HepG2 (cell line): ENCODE measurements at regions not wholly inside any gene's neighbourhood (a gene's known extent, or its start where the extent isn't known, plus 50 kb on each side); places are given as distances from the start of the nearest gene placed in this dataset.

Experiments used
- ATAC-seq: fragments of 200-7000 bp; cut with Tn5 transposase; 3 replicates; pipeline ENCODE4 v1.9.1; 2020; ENCODE audit warnings: mild to moderate bottlenecking, moderate library complexity
- BruUV-seq: library from RNA; stranded (reverse); fragments of 400-500 nt; replicated peaks from 2 replicates; lab custom pipeline; 2021; lab: Mats Ljungman, UMichigan
- CTCF ChIA-PET: fragments of 300-600 bp; formaldehyde crosslinking; extraction: SDS; loops from one replicate; lab custom pipeline; 2021; ENCODE audit warnings: low total read pairs, inconsistent platforms, low intra/inter-chr PET ratio; lab: Yijun Ruan, JAX
- POLR2A ChIA-PET: fragments of 350-600 bp; sonication (Branson Sonifier 250); formaldehyde crosslinking; loops from one replicate; lab custom pipeline; 2020; ENCODE audit warnings: antibody characterized with exemption, inconsistent platforms; lab: Yijun Ruan, JAX
- DNase-seq: peaks from one replicate; pipeline ENCODE4 v3.0.0-alpha.2; 2015; ENCODE audit warnings: low spot score
- FAIRE-seq: peaks from 3 replicates; lab custom pipeline; 2011; peaks lifted over from hg19 to GRCh38; lab: Jason Lieb, UNC
- H2AFZ ChIP-seq: one replicate; pipeline ENCODE4 v1.6.1; 2011; ENCODE audit warnings: low read length, inconsistent platforms
- H3K27ac ChIP-seq: fragments of 300-600 bp; 3 replicates; pipeline ENCODE4 v1.8.0; 2011; ENCODE audit warnings: mixed run types, mild to moderate bottlenecking, mixed read lengths, low read length, inconsistent platforms; ENCODE audit not compliant: insufficient read depth; ENCODE audit errors: extremely low read length
- H3K27me3 ChIP-seq, 2 experiments: fragments of 200-600 bp in 1 of 2; 2 replicates in 1 of 2; 3 replicates in 1 of 2; pipeline versions ENCODE4 v1.6.0 to v1.8.0; 2011; ENCODE audit warnings: low read length in 2 of 2, mild to moderate bottlenecking in 2 of 2, moderate library complexity in 2 of 2, inconsistent platforms in 1 of 2; ENCODE audit not compliant: insufficient read depth in 2 of 2, control insufficient read depth in 1 of 2
- H3K36me3 ChIP-seq, 2 experiments: fragments of 200-600 bp in 1 of 2; replicated peaks in 1 of 2; 2 replicates in 1 of 2; 3 replicates in 1 of 2; pipeline versions ENCODE4 v1.5.1 to v1.8.0; 2011; ENCODE audit warnings: low read length in 2 of 2, inconsistent platforms in 1 of 2; ENCODE audit not compliant: insufficient read depth in 2 of 2, control insufficient read depth in 1 of 2
- H3K4me1 ChIP-seq: 2 replicates; pipeline ENCODE4 v1.5.1; 2012; ENCODE audit warnings: low read length, inconsistent platforms; ENCODE audit not compliant: insufficient read depth
- H3K4me2 ChIP-seq: 2 replicates; pipeline ENCODE4 v1.6.0; 2011; ENCODE audit warnings: low read depth, low read length, inconsistent platforms
- H3K4me3 ChIP-seq, 3 experiments: fragments of 200-600 bp in 1 of 3; sonication (generic), shearing (Covaris generic) in 1 of 3; replicated peaks in 1 of 3; 2 replicates each; pipeline ENCODE4 v1.5.1; 2011 to 2016; ENCODE audit warnings: low read length in 3 of 3, inconsistent platforms in 2 of 3, low read depth in 2 of 3, mild to moderate bottlenecking in 2 of 3, control low read depth in 1 of 3, mixed read lengths in 1 of 3; ENCODE audit not compliant: insufficient read depth in 1 of 3
- H3K79me2 ChIP-seq: one replicate; pipeline ENCODE4 v1.6.1; 2011; ENCODE audit warnings: low read length, inconsistent platforms; ENCODE audit not compliant: insufficient read depth
- H3K9ac ChIP-seq: 2 replicates; pipeline ENCODE4 v1.6.0; 2011; ENCODE audit warnings: mild to moderate bottlenecking, low read depth, low read length, inconsistent platforms; ENCODE audit not compliant: insufficient read depth
- H3K9me3 ChIP-seq: 2 replicates; pipeline ENCODE4 v1.5.1; 2012; ENCODE audit warnings: mild to moderate bottlenecking, low read length
- H4K20me1 ChIP-seq: 2 replicates; pipeline ENCODE4 v1.6.0; 2011; ENCODE audit warnings: inconsistent platforms, mild to moderate bottlenecking, low read length, moderate library complexity; ENCODE audit not compliant: insufficient read depth
- MNT ChIP-seq: fragments of 450-650 bp; IDR thresholded peaks from 2 replicates; pipeline ENCODE4 v1.6.1; 2016
- ZNF232 ChIP-seq: sonication (generic); formaldehyde crosslinking; IDR thresholded peaks from 2 replicates; pipeline ENCODE4 v1.4.0; 2020; ENCODE audit warnings: missing genetic modification reagents, borderline replicate concordance
- ZNF788 ChIP-seq: sonication (generic); formaldehyde crosslinking; IDR thresholded peaks from 2 replicates; pipeline ENCODE4 v1.5.0; 2020; ENCODE audit warnings: mild to moderate bottlenecking, missing genetic modification reagents, borderline replicate concordance
- ZSCAN30 ChIP-seq: sonication (generic); formaldehyde crosslinking; IDR thresholded peaks from 2 replicates; pipeline ENCODE4 v1.5.0; 2020; ENCODE audit warnings: mild to moderate bottlenecking, missing genetic modification reagents
- WGBS: methylation state at CpG from one replicate; pipeline ENCODE4 v1.1.6; 2017; ENCODE audit warnings: low lambda C conversion rate; 5-methylcytosine and 5-hydroxymethylcytosine counted together
- in situ Hi-C: cut with HindIII; loops from 2 replicates; pipeline ENCODE4 v1.10.0; 2017; ENCODE audit warnings: low pct_unique_long_range_greater_than_20kb; ENCODE audit not compliant: extremely low pct_ligation_motif_present
- intact Hi-C: fragments of 100-400 bp; cut with micrococcal nuclease; formaldehyde crosslinking; loops from one replicate; pipeline ENCODE4 v1.10.0; 2022; ENCODE audit not compliant: unreplicated experiment

DNA sequence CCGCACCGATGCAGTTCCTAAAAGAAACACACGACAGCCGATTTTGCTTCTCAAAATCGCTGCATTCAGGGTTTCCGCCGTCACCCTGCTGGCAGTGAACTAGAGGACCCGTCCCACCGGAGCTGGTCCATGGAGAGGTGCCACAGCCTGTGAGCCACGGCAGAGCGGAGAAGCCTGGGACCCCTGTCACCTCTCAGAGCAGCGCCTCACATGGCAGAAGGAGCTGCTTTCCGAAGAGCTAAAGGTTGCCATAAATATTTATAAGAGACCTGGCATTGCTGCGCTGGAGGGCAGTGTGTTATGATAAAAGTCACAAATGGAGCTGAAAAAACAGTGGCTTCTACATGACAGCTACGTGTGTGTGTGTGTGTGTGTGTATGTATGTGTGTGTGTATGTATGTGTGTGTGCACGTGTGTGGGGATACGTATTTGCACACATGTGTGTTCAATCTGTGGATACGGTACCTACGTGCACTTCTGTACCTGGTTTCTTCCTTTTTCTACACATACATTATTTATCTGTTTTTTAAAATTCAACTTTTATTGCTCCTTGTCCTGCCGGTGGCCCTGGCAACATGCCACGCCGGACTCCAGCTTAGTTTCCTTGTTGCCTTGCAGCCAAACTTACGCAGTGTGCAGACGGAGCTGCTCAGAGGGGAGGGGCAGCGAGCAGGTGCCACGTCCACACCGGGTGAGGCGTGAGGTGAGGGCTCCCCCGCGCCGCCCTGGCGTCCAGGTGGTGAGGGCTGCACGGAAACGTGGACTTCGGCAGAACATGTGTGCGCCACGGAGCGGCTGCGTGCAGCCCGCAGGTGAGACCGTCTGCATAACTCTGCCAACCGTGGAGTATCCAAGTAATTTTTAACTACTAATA, 115.2 kb upstream of the PITRM1 start:
- ATAC-seq (no peak), FAIRE-seq (no peak), DNase-seq (no peak)
- TF ChIP-seq MNT: peak; percentile 25; the same call in 1 of the 2 replicates
- no peak for TF ChIP-seq ZNF788 (CRISPR knock-in tag)
- H3K9me3 ChIP-seq: no peaks in the 10 kb centered on the region
- ChIA-PET CTCF (no interaction called here), POLR2A (no interaction called here)
- H2AFZ ChIP-seq: no peak overlapping the region
- H3K79me2 ChIP-seq: no peaks in the 10 kb centered on the region
- H3K27me3 ChIP-seq: peaks cover 0 to 13% of the 10 kb centered on the region in 2 experiments; a peak in 2 of 5 replicates
- no peaks in the 10 kb centered on the region for H3K36me3 ChIP-seq
- H3K4me2 ChIP-seq: no peak overlapping the region
- no peak overlapping the region for H3K4me3 ChIP-seq
- WGBS: 53% methylated on average over 39 of the region's 42 CpGs
- H3K4me1 ChIP-seq: no peaks in the 10 kb centered on the region
- no TSS peak for BruUV-seq
- H3K9ac ChIP-seq: no peak overlapping the region
- no peaks in the 10 kb centered on the region for H4K20me1 ChIP-seq
- in situ Hi-C loops (no loop called here), intact Hi-C loops (no loop called here)
- no peak overlapping the region for H3K27ac ChIP-seq

DNA sequence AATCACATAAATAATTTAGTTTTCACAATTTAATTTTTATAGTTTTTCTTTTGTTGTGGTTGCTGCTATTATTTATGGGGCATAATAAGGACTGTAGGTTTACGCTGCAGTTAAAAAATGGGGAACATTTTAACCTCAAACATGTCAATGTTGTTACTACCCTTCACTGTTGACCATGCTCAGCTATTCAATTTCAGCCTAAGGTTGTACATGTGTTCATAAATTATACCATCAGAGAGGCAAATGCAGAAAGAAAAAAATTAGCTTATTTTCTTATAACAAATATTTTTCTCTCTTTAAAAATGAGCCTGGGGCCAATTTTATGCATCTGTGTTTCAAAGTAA, 110.1 kb upstream of the PITRM1 start:
- FAIRE-seq: no peak
- no TSS peak for BruUV-seq
- POLR2A ChIA-PET: no interaction called here

More for the DNA sequence above, 110.1 kb upstream of the PITRM1 start:
- no peaks in the 10 kb centered on the region for H3K4me1 ChIP-seq
- H3K9ac ChIP-seq: no peak overlapping the region
- TF ChIP-seq ZSCAN30 (CRISPR knock-in tag): no peak
- TF ChIP-seq ZNF232 (CRISPR knock-in tag): no peak
- H3K9me3 ChIP-seq: no peaks in the 10 kb centered on the region
- WGBS: 6% methylated on average over 1 of the region's 1 CpG
- H3K36me3 ChIP-seq: no peaks in the 10 kb centered on the region
- CTCF ChIA-PET: no interaction called here
- H3K27me3 ChIP-seq: peaks cover 2 to 22% of the 10 kb centered on the region in 2 experiments; a peak in 3 of 5 replicates
- DNase-seq (no peak), ATAC-seq (no peak)
- H2AFZ ChIP-seq: no peak overlapping the region
- H4K20me1 ChIP-seq: no peaks in the 10 kb centered on the region
- no peak overlapping the region for H3K4me2 ChIP-seq
- H3K4me3 ChIP-seq: no peak overlapping the region
- no peak overlapping the region for H3K27ac ChIP-seq
- in situ Hi-C loops: no loop called here
- H3K79me2 ChIP-seq: no peaks in the 10 kb centered on the region
- intact Hi-C loops: no loop called here
